IMR-90 (cell line): ENCODE measurements at regions not wholly inside any gene's neighbourhood (a gene's known extent, or its start where the extent isn't known, plus 50 kb on each side); places are given as distances from the start of the nearest gene placed in this dataset.

Experiments
- ATAC-seq: fragments of 200-7000 bp; cut with Tn5 transposase; 2 replicates; pipeline ENCODE4 v1.9.1; 2020; ENCODE audit warnings: low read depth, mild to moderate bottlenecking, moderate library complexity
- BruUV-seq: library from RNA; stranded (reverse); fragments of 400-500 nt; replicated peaks from 2 replicates; lab custom pipeline; 2021; lab: Mats Ljungman, UMichigan
- CTCF ChIA-PET: fragments of 300-600 bp; formaldehyde crosslinking; extraction: SDS; loops from one replicate; lab custom pipeline; 2021; ENCODE audit warnings: antibody characterized with exemption; lab: Yijun Ruan, JAX
- POLR2A ChIA-PET: fragments of 300-600 bp; sonication (Branson Sonifier 250); formaldehyde crosslinking; loops from one replicate; lab custom pipeline; 2022; ENCODE audit warnings: antibody characterized with exemption; ENCODE audit not compliant: unreplicated experiment; lab: Charles Lee
- DNase-seq: peaks from one replicate; pipeline ENCODE4 v3.0.0; 2013
- H2AFZ ChIP-seq: replicated peaks from 2 replicates; pipeline ENCODE3; 2013; ENCODE audit warnings: low read length, mild to moderate bottlenecking; ENCODE audit not compliant: poor library complexity
- H2AK5ac ChIP-seq: 2 replicates; pipeline ENCODE4 v1.6.1; 2013; ENCODE audit warnings: low read depth, low read length, inconsistent platforms
- H2AK9ac ChIP-seq: replicated peaks from 2 replicates; pipeline ENCODE3; 2013; ENCODE audit warnings: mild to moderate bottlenecking, low read depth, low read length, moderate library complexity; ENCODE audit not compliant: poor library complexity
- H2BK120ac ChIP-seq: 2 replicates; pipeline ENCODE4 v1.6.1; 2013; ENCODE audit warnings: low read depth, low read length, inconsistent platforms
- H2BK15ac ChIP-seq: 3 replicates; pipeline ENCODE4 v1.6.1; 2013; ENCODE audit warnings: low read depth, low read length, inconsistent platforms
- H2BK20ac ChIP-seq: 2 replicates; pipeline ENCODE4 v1.6.1; 2013; ENCODE audit warnings: low read depth, mild to moderate bottlenecking, inconsistent platforms, low read length, moderate library complexity
- H2BK5ac ChIP-seq: 2 replicates; pipeline ENCODE4 v1.6.1; 2013; ENCODE audit warnings: mild to moderate bottlenecking, low read depth, low read length, inconsistent platforms; ENCODE audit not compliant: poor library complexity, severe bottlenecking
- H3K14ac ChIP-seq: replicated peaks from 2 replicates; pipeline ENCODE4 v1.6.1; 2013; ENCODE audit warnings: low read depth, low read length, inconsistent platforms
- H3K18ac ChIP-seq: 2 replicates; pipeline ENCODE4 v1.6.1; 2013; ENCODE audit warnings: low read depth, low read length, control low read depth
- H3K23ac ChIP-seq: 2 replicates; pipeline ENCODE4 v1.6.1; 2013; ENCODE audit warnings: low read depth, low read length, inconsistent platforms
- H3K27ac ChIP-seq: 2 replicates; pipeline ENCODE4 v1.5.1; 2013; ENCODE audit warnings: mild to moderate bottlenecking, control low read depth, low read length; ENCODE audit not compliant: insufficient read depth
- H3K27me3 ChIP-seq: 2 replicates; pipeline ENCODE4 v1.6.1; 2013; ENCODE audit warnings: low read length; ENCODE audit not compliant: control insufficient read depth, insufficient read depth
- H3K36me3 ChIP-seq: 2 replicates; pipeline ENCODE4 v1.6.1; 2013; ENCODE audit warnings: low read length, mixed read lengths; ENCODE audit not compliant: control insufficient read depth, insufficient read depth
- H3K4ac ChIP-seq: 2 replicates; pipeline ENCODE4 v1.6.1; 2013; ENCODE audit warnings: low read depth, low read length, inconsistent platforms
- H3K4me1 ChIP-seq: 2 replicates; pipeline ENCODE4 v1.6.1; 2013; ENCODE audit warnings: low read length, mixed read lengths; ENCODE audit not compliant: control insufficient read depth, insufficient read depth
- H3K4me2 ChIP-seq: 2 replicates; pipeline ENCODE4 v1.6.1; 2013; ENCODE audit warnings: low read depth, mild to moderate bottlenecking, control low read depth, low read length, moderate library complexity
- H3K4me3 ChIP-seq: 2 replicates; pipeline ENCODE4 v1.5.1; 2013; ENCODE audit warnings: low read depth, mild to moderate bottlenecking, control low read depth, low read length, moderate library complexity; ENCODE audit not compliant: insufficient read depth
- H3K56ac ChIP-seq: 2 replicates; pipeline ENCODE4 v1.6.1; 2013; ENCODE audit warnings: low read length, inconsistent platforms; ENCODE audit not compliant: insufficient read depth; ENCODE audit errors: extremely low read depth
- H3K79me1 ChIP-seq, 2 experiments: 2 replicates each; pipeline ENCODE4 v1.6.1; 2013; ENCODE audit warnings: low read length in 2 of 2, inconsistent platforms in 1 of 2, low read depth in 1 of 2
- H3K9ac ChIP-seq: 2 replicates; pipeline ENCODE4 v1.6.1; 2013; ENCODE audit warnings: low read depth, low read length, control low read depth
- H3K9me1 ChIP-seq: 2 replicates; pipeline ENCODE4 v1.6.1; 2013; ENCODE audit warnings: low read length, inconsistent platforms; ENCODE audit not compliant: insufficient read depth
- H3K9me3 ChIP-seq: 2 replicates; pipeline ENCODE4 v1.6.1; 2013; ENCODE audit warnings: low read length; ENCODE audit not compliant: control insufficient read depth, insufficient read depth
- H4K20me1 ChIP-seq: 2 replicates; pipeline ENCODE4 v1.6.1; 2013; ENCODE audit warnings: low read length, inconsistent platforms; ENCODE audit not compliant: insufficient read depth
- H4K5ac ChIP-seq: 2 replicates; pipeline ENCODE4 v1.6.1; 2013; ENCODE audit warnings: mild to moderate bottlenecking, low read depth, low read length, control low read depth
- H4K8ac ChIP-seq, 2 experiments: 2 replicates each; pipeline ENCODE4 v1.6.1; 2013; ENCODE audit warnings: low read depth in 2 of 2, low read length in 2 of 2, control low read depth in 1 of 2, inconsistent platforms in 1 of 2
- H4K91ac ChIP-seq: 2 replicates; pipeline ENCODE4 v1.6.1; 2013; ENCODE audit warnings: low read depth, low read length, inconsistent platforms; ENCODE audit not compliant: insufficient read depth
- MXI1 ChIP-seq: IDR thresholded peaks from 2 replicates; pipeline ENCODE4 v1.6.1; 2012; ENCODE audit warnings: low read depth, mild to moderate bottlenecking, low read length, moderate library complexity, borderline replicate concordance
- RCOR1 ChIP-seq: IDR thresholded peaks from 2 replicates; pipeline ENCODE4 v1.6.1; 2012; ENCODE audit warnings: mild to moderate bottlenecking, low read length, improper control_type of control experiment; ENCODE audit not compliant: insufficient replicate concordance
- WGBS, 2 experiments: methylation state at CpG; one replicate each; pipeline versions ENCODE4 v1.1.5 to v1.1.7; 2013; ENCODE audit warnings: missing lambda C conversion rate in 2 of 2; ENCODE audit not compliant: insufficient read length in 1 of 2; ENCODE audit errors: extremely low coverage in 2 of 2; 5-methylcytosine and 5-hydroxymethylcytosine counted together
- dilution Hi-C: fragments of 300-500 bp; cut with HindIII; formaldehyde crosslinking; loops from one replicate; pipeline ENCODE4 v1.14.3; 2018; ENCODE audit warnings: low sequenced_read_pairs; ENCODE audit not compliant: unreplicated experiment
- in situ Hi-C: fragments of 300-500 bp; cut with MboI; formaldehyde crosslinking; loops from 3 replicates; pipeline ENCODE4 v1.14.3; 2019; ENCODE audit warnings: low sequenced_read_pairs, inconsistent platforms, mixed read lengths
- intact Hi-C: fragments of 100-400 bp; cut with micrococcal nuclease; formaldehyde crosslinking; loops from 2 replicates; pipeline ENCODE4 v1.10.0; 2022

GRCh38 chr6:140271759-140272377 lies 897.4 kb upstream of the CITED2 start:
- Histone ChIP-seq H4K5ac (no peak overlapping the region), H2BK15ac (no peak overlapping the region), H3K9me1 (no peaks in the 10 kb centered on the region), H3K27me3 (no peaks in the 10 kb centered on the region), H4K8ac (no peak overlapping the region), H3K36me3 (no peaks in the 10 kb centered on the region), H2BK120ac (no peak overlapping the region), H3K27ac (no peak overlapping the region), H3K23ac (no peak overlapping the region), H3K14ac (no peak overlapping the region), H3K79me1 (no peaks in the 10 kb centered on the region), H3K4ac (no peak overlapping the region), H3K9me3 (no peaks in the 10 kb centered on the region), H2AK5ac (no peak overlapping the region), H4K20me1 (no peaks in the 10 kb centered on the region), H2AK9ac (no peak overlapping the region), H4K91ac (no peak overlapping the region), H3K4me1 (no peaks in the 10 kb centered on the region), H3K18ac (no peak overlapping the region), H3K4me2 (no peak overlapping the region), H2BK20ac (no peak overlapping the region), H2AFZ (no peak overlapping the region), H3K56ac (no peak overlapping the region), H3K4me3 (no peak overlapping the region), H3K9ac (no peak overlapping the region), H2BK5ac (no peak overlapping the region)
- intact Hi-C loops (no loop called here), dilution Hi-C loops (no loop called here), in situ Hi-C loops (no loop called here)
- TF ChIP-seq MXI1 = no peak
- no peak for TF ChIP-seq RCOR1
- DNase-seq (no peak), ATAC-seq (no peak)
- POLR2A ChIA-PET = interaction anchor here (0.6 kb wide), 1 partner anchor 521 kb away, joined by 4 read pairs; no protein-coding TSS in a partner anchor
- CTCF ChIA-PET = interaction anchor here (1.2 kb wide), 1 partner anchor 12 kb away, joined by 3 read pairs; no protein-coding TSS in a partner anchor
- no TSS peak for BruUV-seq
- WGBS, 2 experiments = no CpG with 5 or more reads among the region's 2 CpGs
